Thyroid gland (tissue), 4 donors: ENCODE measurements at regions not wholly inside any gene's neighbourhood (a gene's known extent, or its start where the extent isn't known, plus 50 kb on each side); places are given as distances from the start of the nearest gene placed in this dataset.

Experiments used
- POLR2A ChIP-seq, 2 donors: fragments of 450-650 bp; IDR thresholded peaks; one replicate each; pipeline ENCODE4 v1.6.1; 2017; ENCODE audit warnings: antibody characterized with exemption in 2 of 2, mild to moderate bottlenecking in 2 of 2, moderate library complexity in 1 of 2
- TF ChIP-seq, protein P1 (sequence below), 6 experiments: fragments of 200-600 bp in 3 of 6; fragments of 450-650 bp in 3 of 6; sonication (generic) in 3 of 6; IDR thresholded peaks; one replicate each; pipeline ENCODE4 v1.5.1; 2016 to 2019; ENCODE audit warnings: antibody characterized with exemption in 6 of 6, mild to moderate bottlenecking in 2 of 6, inconsistent platforms in 1 of 6, moderate library complexity in 1 of 6

DNA sequence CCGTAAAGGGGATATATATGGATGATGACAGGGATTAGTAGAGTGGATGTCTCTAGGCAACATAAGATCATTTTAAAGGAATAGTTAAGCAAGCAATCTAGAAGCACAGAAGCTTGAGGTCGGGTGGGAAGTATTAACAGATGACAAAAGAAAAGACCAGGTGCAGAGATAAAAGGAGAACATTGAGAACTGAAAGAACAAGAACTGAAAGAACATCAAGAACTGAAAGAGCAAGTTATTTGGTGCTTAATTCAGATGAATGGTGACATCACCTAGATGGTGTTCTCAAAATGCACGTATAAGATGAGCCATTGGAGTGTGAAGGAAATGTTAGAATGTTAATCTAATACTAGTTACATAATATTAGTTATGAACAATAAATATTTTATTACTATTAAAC lies 224.0 kb upstream of the PDE3A start:
- TF ChIP-seq, protein P1, sequence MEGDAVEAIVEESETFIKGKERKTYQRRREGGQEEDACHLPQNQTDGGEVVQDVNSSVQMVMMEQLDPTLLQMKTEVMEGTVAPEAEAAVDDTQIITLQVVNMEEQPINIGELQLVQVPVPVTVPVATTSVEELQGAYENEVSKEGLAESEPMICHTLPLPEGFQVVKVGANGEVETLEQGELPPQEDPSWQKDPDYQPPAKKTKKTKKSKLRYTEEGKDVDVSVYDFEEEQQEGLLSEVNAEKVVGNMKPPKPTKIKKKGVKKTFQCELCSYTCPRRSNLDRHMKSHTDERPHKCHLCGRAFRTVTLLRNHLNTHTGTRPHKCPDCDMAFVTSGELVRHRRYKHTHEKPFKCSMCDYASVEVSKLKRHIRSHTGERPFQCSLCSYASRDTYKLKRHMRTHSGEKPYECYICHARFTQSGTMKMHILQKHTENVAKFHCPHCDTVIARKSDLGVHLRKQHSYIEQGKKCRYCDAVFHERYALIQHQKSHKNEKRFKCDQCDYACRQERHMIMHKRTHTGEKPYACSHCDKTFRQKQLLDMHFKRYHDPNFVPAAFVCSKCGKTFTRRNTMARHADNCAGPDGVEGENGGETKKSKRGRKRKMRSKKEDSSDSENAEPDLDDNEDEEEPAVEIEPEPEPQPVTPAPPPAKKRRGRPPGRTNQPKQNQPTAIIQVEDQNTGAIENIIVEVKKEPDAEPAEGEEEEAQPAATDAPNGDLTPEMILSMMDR (IDR thresholded peaks at IDR 0.05): no peak
- no peak for TF ChIP-seq POLR2A (IDR thresholded peaks at IDR 0.05)
